ENCODE measurements at regions not wholly inside any gene's neighbourhood (a gene's known extent, or its start where the extent isn't known, plus 50 kb on each side); places are given as distances from the start of the nearest gene placed in this dataset.

- no peak for DNase-seq (ENCODE audit: low read depth)
- TF ChIP-seq CTCF (IDR thresholded peaks at IDR 0.05; ENCODE audit: insufficient read depth, low read length, poor library complexity, severe bottlenecking) = no peak
- no peak overlapping the region for H3K4me3 ChIP-seq (ENCODE audit: low read depth, low read length)
- no peaks in the 10 kb centered on the region for H3K36me3 ChIP-seq (ENCODE audit: control insufficient read depth, insufficient read depth, low read length)
- H3K27me3 ChIP-seq (ENCODE audit: control insufficient read depth, insufficient read depth, low read length) = no peaks in the 10 kb centered on the region
Observed at GRCh38 chr2:11071939-11072338, 83.3 kb upstream of the SLC66A3 start.

- no peak for DNase-seq (ENCODE audit: low read depth)
- no peak for TF ChIP-seq CTCF (IDR thresholded peaks at IDR 0.05; ENCODE audit: insufficient read depth, low read length, poor library complexity, severe bottlenecking)
Observed at GRCh38 chr2:11072550-11072949, 82.7 kb upstream of the SLC66A3 start.

GRCh38 chr2:11073251-11073650 lies 82.0 kb upstream of the SLC66A3 start:
- Histone ChIP-seq H3K36me3 (ENCODE audit: control insufficient read depth, insufficient read depth, low read length) (no peaks in the 10 kb centered on the region), H3K4me3 (ENCODE audit: low read depth, low read length) (no peak overlapping the region), H3K27me3 (ENCODE audit: control insufficient read depth, insufficient read depth, low read length) (no peaks in the 10 kb centered on the region)
- peak; percentile 68 for TF ChIP-seq CTCF (IDR thresholded peaks at IDR 0.05; ENCODE audit: insufficient read depth, low read length, poor library complexity, severe bottlenecking)
- no peak for DNase-seq (ENCODE audit: low read depth)

More at GRCh38 chr2:11072550-11072949, 82.7 kb upstream of the SLC66A3 start:
- no peak overlapping the region for H3K4me3 ChIP-seq (ENCODE audit: low read depth, low read length)
- no peaks in the 10 kb centered on the region for H3K36me3 ChIP-seq (ENCODE audit: control insufficient read depth, insufficient read depth, low read length)
- H3K27me3 ChIP-seq (ENCODE audit: control insufficient read depth, insufficient read depth, low read length) = no peaks in the 10 kb centered on the region

GRCh38 chr2:11073776-11074175 lies 81.5 kb upstream of the SLC66A3 start:
- no peak overlapping the region for H3K4me3 ChIP-seq (ENCODE audit: low read depth, low read length)
- DNase-seq (ENCODE audit: low read depth) = no peak
- no peak for TF ChIP-seq CTCF (IDR thresholded peaks at IDR 0.05; ENCODE audit: insufficient read depth, low read length, poor library complexity, severe bottlenecking)
- no peaks in the 10 kb centered on the region for H3K36me3 ChIP-seq (ENCODE audit: control insufficient read depth, insufficient read depth, low read length)
- no peaks in the 10 kb centered on the region for H3K27me3 ChIP-seq (ENCODE audit: control insufficient read depth, insufficient read depth, low read length)

- Histone ChIP-seq H3K4me3 (ENCODE audit: low read depth, low read length) (no peak overlapping the region), H3K36me3 (ENCODE audit: control insufficient read depth, insufficient read depth, low read length) (no peaks in the 10 kb centered on the region), H3K27me3 (ENCODE audit: control insufficient read depth, insufficient read depth, low read length) (no peaks in the 10 kb centered on the region)
- no peak for TF ChIP-seq CTCF (IDR thresholded peaks at IDR 0.05; ENCODE audit: insufficient read depth, low read length, poor library complexity, severe bottlenecking)
- DNase-seq (ENCODE audit: low read depth) = no peak
Observed at GRCh38 chr2:11074246-11074820, 80.9 kb upstream of the SLC66A3 start.

GRCh38 chr2:11075221-11075620 lies 80.0 kb upstream of the SLC66A3 start:
- Histone ChIP-seq H3K27me3 (ENCODE audit: control insufficient read depth, insufficient read depth, low read length) (no peaks in the 10 kb centered on the region), H3K4me3 (ENCODE audit: low read depth, low read length) (no peak overlapping the region), H3K36me3 (ENCODE audit: control insufficient read depth, insufficient read depth, low read length) (no peaks in the 10 kb centered on the region)
- TF ChIP-seq CTCF (IDR thresholded peaks at IDR 0.05; ENCODE audit: insufficient read depth, low read length, poor library complexity, severe bottlenecking) = no peak
- DNase-seq (ENCODE audit: low read depth) = no peak
